ENCODE measurements at regions not wholly inside any gene's neighbourhood (a gene's known extent, or its start where the extent isn't known, plus 50 kb on each side); places are given as distances from the start of the nearest gene placed in this dataset.

DNA sequence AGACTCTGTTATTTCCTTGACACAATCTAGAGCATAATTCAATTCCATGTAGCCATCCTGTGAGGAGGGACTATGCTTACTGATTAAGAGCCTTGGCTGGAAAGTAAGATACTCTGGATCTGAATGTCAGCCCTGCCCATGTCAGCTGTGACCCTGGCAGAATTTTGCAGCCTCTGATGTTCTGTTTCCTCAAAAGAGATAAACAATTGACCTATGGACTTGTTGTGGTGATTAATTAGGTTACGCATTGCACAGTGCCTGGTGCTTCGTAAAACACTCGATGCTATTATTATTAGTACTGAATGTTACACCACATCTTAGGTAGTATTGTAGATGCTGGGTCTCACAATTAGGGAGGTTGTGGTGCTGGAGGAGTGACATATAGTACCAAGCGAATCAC lies 161.3 kb upstream of the MEIS2 start:
- FAIRE-seq: no peak

- no peak for FAIRE-seq
Observed at GRCh38 chr15:37262922-37263608, 162.7 kb upstream of the MEIS2 start.

- no peak for FAIRE-seq
Observed at GRCh38 chr15:37289109-37289765, 188.9 kb upstream of the MEIS2 start.

- no peak for FAIRE-seq
Observed at GRCh38 chr15:37291920-37292319, 191.6 kb upstream of the MEIS2 start.

GRCh38 chr15:37298271-37298670 lies 197.9 kb upstream of the MEIS2 start:
- FAIRE-seq: no peak

GRCh38 chr15:37339437-37339836 lies 239.1 kb upstream of the MEIS2 start:
- no peak for FAIRE-seq

DNA sequence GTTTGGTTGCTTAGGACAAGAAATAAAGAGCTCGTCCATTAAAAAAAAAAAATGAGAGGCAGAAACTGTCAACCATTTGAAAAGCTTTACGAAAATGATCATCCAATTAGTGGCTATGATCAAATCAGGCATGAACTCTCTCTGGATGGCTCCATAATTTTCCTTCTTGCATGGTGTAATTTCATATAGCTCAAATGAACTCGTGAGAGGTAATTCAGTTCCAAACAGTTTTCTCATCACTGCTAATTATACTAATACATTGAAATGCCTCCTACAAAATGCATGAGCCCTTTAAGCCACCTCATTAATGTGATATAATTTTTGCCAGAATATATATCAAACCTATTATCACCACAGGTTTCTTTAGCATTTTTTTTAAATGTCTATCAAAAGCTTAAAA lies 239.5 kb upstream of the MEIS2 start:
- FAIRE-seq: no peak

GRCh38 chr15:37340438-37340837 lies 240.1 kb upstream of the MEIS2 start:
- FAIRE-seq: no peak

DNA sequence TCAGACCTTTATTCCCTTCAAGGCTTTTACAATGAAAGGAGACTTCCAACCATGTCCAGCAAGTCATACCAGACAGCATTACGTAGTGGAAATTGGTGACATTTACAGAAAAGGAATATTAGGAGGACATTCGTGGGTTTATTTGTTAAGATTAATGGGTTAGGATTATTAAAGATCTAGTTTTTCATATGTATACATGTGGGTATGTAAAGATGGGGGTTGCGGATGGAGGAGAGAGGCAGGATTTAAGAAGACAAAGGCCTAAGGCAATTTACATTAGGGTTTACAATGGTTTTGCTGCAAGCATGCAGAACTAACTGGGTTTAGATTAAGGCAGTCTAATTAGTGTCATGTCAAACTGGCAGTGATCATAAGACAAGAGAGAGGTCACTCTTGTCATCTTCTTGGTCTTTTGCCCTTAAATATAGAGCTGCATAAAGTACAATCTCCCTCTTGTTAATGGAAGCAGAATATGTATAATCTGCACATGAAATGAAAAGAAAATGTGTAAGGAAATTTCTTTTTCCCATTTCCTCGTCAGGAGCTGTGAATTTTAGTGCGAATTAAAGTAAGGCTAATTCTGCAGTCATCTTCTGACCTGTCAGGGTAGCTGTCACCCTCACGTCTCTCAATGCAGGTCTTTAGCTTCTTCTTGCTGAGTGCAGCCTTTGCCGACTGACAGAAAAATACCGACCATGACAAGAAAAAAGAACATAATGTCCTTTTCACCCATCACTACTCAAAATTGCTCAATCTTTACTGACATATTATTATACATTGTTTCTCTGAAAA lies 258.9 kb upstream of the MEIS2 start:
- no peak for FAIRE-seq

DNA sequence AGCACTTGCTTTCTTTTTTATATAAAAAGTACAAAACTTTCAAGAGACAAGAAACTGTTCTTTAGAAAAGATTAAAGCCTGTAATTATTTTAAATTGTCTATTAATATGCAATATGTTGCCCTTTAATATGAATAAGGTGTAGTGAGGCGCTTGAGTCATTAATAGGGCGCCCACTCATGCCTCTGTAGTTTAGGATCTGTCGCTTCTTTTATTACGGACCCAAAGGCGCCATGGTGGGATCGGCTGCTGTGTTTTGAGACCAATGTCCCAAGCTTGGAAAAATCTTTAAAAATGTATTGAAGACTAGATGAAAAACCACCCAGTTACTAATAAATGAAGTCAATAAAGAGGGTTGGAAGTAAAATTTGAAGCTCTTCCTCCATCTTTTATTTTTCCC lies 259.5 kb upstream of the MEIS2 start:
- no peak for FAIRE-seq

DNA sequence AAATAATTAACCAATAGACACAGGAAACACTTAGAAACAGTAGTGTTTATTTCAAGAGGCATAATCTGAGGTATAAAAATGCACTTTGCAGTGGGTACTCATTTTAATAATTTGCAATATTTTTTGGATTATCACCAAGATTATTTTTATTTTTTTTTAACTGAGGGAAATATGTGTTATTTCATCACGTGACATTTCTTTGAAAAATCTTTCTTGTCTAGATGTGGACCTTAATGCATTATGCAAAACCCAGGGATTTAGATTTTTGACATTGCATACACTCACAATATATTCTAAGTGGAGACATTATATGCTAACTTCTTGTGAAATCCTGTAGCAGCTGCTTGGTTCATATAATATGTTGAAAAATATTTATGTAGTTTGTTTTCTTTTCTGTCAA lies 260.4 kb upstream of the MEIS2 start:
- FAIRE-seq: no peak

DNA sequence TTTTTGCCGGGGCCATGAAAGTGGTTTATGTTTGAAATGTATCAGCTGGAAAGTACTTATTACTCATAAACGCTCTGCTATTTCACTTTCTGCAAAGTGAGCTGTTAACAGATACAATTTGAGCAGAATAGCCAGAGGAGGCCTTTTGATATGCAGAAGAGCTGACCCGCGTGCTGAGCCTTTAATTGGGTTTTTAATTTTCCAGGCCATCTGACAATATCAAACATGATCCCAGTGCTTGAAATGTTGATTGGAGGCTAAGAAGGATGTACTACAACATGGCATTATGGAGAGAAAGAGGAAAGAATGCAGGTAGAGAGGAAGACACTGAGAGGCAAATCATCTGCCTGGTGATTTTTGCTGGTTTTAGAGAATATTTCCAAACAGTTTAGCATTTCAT lies 261.3 kb upstream of the MEIS2 start:
- FAIRE-seq: no peak

DNA sequence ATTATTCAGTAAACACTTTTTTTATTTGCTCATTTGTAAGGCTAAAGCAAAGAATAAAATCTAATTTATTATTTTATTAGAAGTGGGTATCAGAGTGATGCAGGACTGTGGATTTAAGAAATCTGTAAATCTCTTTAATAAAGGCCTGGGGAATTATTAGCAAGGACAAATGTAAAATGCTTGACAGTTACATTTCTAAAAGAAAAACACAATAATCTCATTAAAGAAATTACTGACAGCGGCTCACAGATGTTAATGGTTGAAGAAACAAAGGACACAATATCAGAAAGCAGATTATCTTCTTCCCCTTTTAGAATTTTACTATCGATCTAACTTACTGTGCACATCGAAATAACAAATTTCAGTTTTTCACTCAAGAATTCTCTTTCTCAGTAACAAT lies 262.1 kb upstream of the MEIS2 start:
- no peak for FAIRE-seq

DNA sequence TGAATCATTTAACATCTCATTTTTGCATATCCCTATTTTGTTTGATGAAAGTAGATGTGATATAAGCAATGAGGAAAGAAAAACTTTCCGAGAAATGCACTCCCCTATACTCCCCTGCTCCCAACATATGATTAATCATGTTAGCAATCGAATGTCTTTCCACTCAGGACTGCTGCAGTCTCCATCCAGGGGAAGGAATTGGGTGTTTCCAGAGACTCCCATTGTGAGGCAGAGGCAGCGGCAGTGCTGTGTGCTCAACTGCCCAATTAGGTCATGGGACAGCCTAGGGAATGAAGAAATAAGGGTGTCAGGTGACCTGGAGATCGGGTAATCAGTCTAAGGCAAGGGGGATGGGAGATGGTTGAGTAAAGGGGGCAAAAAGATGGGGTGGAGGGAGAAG lies 268.6 kb upstream of the MEIS2 start:
- FAIRE-seq: no peak

GRCh38 chr15:37370941-37371340 lies 270.6 kb upstream of the MEIS2 start:
- FAIRE-seq: no peak

- no peak for FAIRE-seq
Observed at GRCh38 chr15:37372064-37372463, 271.7 kb upstream of the MEIS2 start.

- FAIRE-seq: no peak
Observed at GRCh38 chr15:37375519-37375918, 275.2 kb upstream of the MEIS2 start.

GRCh38 chr15:37377428-37377827 lies 277.1 kb upstream of the MEIS2 start:
- FAIRE-seq: no peak

GRCh38 chr15:37394402-37395099 lies 294.2 kb upstream of the MEIS2 start:
- FAIRE-seq: no peak

DNA sequence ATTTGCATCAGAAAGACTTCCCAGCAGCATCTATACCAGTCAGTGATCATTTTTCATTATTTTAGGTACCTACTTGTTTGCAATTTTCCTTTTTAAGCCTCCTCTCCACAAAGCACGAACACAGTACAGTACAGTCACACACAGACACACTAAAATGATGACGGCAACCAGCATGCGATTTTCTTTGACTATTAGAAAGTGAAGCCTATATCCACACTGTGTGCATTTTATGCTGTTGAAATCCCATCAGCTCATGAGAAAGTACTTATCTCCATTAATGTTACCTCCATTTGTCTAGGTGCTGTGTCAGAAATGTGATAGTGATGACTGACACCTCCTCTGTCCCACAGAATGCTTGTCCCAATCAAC lies 294.7 kb upstream of the MEIS2 start:
- no peak for FAIRE-seq

GRCh38 chr15:37397266-37398022 lies 297.1 kb upstream of the MEIS2 start:
- FAIRE-seq: no peak

GRCh38 chr15:37416103-37416502 lies 315.8 kb upstream of the MEIS2 start:
- no peak for FAIRE-seq

DNA sequence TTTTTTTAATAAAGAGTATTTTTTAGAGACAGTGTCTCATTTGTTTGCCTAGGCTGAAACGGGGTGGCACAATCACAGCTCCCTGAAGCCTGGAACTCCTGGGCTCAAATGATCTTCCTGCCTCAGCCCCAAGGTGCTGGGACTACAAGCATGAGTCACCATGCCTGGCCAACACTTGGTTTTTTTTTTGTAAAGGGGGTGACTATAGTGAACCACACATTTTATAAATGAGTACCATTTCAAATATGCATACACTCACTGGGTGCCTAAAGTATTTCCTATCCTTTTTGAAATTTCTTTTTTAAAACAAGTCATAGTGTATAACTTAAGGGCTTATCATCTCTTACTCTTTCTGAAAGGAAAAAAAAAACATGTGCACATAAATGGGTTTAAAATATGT lies 325.2 kb upstream of the MEIS2 start:
- no peak for FAIRE-seq
